ENCODE measurements at regions not wholly inside any gene's neighbourhood (a gene's known extent, or its start where the extent isn't known, plus 50 kb on each side); places are given as distances from the start of the nearest gene placed in this dataset.

DNA sequence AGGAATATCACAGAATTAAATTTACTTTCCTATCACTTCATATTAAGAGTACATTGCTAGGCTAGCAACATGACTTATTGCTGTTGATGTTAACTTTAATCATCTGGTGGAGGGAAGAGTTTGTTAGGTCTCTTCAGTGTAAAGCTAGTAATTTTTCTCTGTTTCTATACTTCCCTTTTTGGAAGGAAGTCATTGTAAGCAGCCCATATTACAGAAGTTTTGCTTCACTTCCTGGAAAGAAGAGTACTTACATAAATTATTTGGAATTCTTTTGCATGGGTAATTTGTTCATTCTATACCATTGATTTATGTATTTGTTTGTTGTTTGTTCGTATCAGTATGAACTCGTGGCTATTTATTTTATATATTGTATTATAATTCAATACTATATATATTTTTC lies 405.2 kb downstream of the RFPL4B start:
- DNase-seq (ENCODE audit: low spot score) (no peak), ATAC-seq (no peak)

DNA sequence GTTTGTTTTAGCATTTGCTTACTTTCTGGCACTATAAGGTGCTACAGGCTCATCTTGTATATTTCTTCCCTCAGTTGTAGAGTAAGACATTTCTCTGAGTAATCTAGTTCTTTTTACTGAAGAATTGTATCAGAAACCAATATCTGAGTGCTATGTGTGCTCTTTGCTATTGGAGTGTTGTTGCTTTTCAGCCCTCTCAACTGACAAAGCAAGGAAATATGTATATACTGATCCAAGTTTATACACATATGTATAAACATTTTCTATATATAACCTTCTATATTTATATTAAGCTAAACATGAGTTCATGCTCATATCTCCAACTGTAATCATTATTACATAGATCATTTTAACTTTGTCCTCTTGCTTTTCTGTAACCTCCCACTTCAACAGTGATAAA lies 405.7 kb downstream of the RFPL4B start:
- no peak for DNase-seq (ENCODE audit: low spot score)
- ATAC-seq: no peak
- intact Hi-C loops (cut with DNase I): no loop called here

More for the DNA sequence above, 405.2 kb downstream of the RFPL4B start:
- intact Hi-C loops (cut with DNase I): no loop called here

DNA sequence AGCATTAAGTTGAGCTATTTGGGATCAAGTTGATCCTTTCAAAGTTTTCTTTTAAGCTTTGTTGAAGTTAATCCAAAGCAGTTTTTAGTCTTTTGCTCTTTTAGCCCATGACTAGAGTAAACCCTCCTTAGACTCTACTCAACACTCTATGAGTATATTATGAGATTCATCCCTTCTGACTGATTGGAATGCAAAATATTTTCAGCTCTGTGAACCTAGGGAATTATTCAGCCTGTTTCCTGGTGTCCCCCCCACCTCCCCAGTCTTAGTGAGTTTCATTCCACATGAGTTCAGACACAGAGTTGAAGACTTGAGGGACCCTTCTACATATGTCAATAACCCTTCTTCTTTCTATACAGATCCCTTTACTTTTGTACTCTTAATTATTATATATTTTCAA lies 413.7 kb downstream of the RFPL4B start:
- DNase-seq (ENCODE audit: low spot score): no peak
- intact Hi-C loops (cut with DNase I): no loop called here
- no peak for ATAC-seq

DNA sequence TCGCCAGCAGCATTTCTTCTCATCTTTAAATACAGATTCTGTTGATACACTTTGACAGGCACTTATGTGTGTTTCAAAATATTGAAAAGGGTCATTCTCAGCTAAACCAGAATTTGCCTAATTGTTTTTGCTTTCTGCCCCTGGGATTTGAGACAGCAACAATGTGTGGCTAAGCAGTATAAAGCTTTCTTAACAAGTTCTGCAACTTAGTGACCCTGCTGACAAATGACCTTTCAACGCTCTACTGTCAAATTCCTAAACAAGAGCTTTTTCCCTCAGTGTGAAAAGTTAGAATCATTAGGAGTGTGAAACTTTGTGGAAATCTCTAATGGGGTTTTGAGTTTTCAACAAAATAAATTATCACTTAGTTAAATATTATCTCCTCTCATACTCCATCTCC lies 414.6 kb downstream of the RFPL4B start:
- ATAC-seq (no peak), DNase-seq (ENCODE audit: low spot score) (no peak)
- intact Hi-C loops (cut with DNase I): no loop called here

DNA sequence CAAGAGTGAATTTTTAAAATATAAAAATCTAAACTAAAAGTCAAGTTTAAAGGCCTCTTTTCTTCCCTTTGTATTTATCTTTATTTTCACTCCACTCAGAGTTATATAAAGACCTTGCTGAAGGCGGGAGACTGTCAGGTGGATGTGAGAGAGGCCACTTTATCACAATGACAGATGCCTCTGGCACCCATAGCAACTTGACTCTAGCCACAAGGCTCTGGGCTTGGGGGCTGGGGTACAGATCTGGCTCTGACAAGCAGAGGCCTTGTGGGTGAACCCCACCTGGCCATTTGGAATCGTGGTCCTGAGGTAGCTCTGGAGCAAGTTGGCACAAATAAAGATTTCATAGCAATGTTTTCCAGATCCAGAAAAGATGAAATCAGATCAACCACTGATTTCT lies 417.2 kb downstream of the RFPL4B start:
- DNase-seq (ENCODE audit: low spot score): no peak
- no peak for ATAC-seq
- intact Hi-C loops (cut with DNase I): no loop called here

DNA sequence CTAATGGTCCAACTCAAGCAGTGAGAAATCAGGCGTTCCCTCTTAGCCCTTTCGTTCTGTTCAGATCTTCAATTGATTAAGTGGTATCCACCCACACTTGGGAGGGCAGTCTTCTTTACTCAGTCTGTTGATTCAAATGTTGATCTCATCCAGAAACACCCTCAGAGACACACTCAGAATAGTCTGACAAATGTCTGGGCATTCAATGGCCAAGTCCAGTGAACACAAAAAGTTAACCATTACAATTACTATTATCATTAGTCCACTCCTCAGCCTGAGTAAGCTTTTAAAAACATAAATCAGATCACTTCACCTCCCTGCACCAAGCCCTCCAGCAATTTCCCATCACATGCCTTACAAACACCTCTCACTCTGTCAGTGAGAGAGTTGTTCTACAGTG lies 423.2 kb downstream of the RFPL4B start:
- intact Hi-C loops (cut with DNase I): no loop called here
- DNase-seq (ENCODE audit: low spot score) (no peak), ATAC-seq (no peak)

DNA sequence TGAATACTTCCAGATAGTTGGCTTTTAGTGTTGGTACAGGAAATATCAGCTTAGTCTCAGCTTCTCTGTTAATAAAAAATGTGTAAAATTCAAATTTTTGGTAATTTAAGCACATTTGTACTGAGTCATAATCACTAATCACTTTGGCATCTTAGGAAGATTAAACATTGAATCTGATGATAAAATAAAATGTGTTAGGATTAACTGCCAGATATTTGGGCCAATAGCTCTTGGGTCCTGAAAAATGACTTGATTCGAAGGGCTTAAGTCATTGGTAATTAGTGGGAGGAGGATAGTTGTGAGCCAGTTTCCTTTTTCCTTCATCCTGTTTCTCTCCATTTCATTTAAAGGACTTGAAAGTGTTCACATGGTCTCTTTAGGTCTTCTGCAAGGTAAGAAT lies 426.1 kb downstream of the RFPL4B start:
- DNase-seq (ENCODE audit: low spot score): no peak
- ATAC-seq: no peak
- intact Hi-C loops (cut with DNase I): no loop called here

DNA sequence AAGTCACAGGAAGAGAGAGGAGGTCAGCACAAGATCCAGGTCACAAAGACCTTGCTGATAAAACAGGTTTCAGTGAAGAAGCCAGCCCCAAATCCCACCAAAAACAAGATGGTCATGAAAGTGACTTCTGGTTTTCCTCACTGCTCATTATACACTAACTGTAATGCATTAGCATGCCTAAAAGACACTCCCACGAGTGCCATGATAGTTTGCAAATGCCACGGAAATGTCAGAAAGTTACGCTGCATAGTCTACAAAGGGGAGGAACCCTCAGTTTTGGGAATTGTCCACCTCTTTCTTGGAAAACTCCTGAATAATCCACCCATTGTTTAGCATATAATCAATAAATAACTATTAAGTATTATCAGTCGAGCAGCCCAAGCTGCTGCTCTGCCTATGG lies 427.2 kb downstream of the RFPL4B start:
- intact Hi-C loops (cut with DNase I): no loop called here
- no peak for DNase-seq (ENCODE audit: low spot score)
- no peak for ATAC-seq

DNA sequence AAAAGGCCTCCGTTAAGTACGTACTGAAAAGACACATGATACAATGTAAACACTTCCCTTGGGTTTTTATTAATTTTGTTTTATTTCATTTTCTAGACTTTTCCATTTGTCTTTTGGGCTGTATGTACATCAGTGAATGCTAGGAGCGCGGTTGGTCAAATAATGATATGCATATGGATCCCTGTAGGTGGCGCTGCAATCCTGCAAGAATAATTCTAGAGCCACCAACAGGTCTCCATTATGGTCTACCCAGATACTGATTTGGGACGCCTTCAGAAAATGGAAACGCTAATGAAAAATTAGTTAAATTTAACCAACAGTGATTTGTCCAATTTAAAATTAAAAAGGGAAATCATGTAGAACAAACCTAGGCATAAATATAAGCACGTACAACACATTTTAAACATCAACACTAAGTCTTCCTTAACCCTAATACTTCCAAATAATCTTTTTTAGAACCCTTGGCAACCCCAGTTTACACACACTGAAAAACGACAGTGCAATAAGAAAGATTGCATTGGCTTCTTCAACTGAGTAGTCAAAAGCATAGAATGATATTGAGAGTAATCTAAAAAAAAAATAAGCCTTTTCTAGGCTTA lies 433.5 kb downstream of the RFPL4B start:
- ATAC-seq (peak; percentile 94), DNase-seq (ENCODE audit: low spot score) (peak; percentile 87)
- intact Hi-C loops (cut with DNase I): no loop called here

DNA sequence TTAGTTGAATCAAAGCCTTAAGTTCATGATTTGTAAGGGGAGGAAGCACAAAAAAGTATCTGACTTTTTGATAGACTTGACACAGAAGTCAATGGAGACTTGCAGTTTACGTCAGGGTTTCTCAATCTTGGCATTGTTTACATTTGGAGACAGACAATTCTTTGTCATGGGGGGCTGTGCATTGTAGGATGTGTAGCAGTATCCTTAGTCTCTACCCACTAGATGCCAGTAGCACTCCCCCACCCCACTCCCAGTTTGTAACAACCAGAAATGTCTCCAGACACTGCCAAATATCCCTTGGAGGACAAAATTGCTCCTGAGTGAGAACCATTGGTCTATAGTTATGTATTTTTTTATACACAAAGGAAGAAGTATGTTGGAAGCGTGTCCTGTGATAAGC lies 434.1 kb downstream of the RFPL4B start:
- intact Hi-C loops (cut with DNase I): no loop called here
- ATAC-seq (peak; percentile 64), DNase-seq (ENCODE audit: low spot score) (no peak)

DNA sequence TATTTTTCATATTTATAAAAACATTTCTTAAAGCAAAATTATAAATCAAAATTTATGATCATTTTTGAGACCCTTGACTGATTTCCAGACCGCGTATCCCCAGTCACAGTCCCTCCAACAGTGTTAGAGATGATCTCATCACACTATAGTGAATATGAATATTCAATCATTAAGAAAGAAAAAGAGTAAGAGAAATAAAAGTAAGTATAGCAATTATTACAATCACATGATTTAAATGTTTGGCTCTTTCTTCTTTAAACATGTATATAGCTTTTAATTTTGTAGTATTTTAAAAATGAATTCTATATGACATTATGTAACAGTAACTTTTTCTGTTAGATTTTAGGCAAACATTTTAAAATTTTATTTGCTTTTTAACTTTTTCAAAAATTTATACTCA lies 438.3 kb downstream of the RFPL4B start:
- no peak for ATAC-seq
- no peak for DNase-seq (ENCODE audit: low spot score)
- intact Hi-C loops (cut with DNase I): no loop called here

DNA sequence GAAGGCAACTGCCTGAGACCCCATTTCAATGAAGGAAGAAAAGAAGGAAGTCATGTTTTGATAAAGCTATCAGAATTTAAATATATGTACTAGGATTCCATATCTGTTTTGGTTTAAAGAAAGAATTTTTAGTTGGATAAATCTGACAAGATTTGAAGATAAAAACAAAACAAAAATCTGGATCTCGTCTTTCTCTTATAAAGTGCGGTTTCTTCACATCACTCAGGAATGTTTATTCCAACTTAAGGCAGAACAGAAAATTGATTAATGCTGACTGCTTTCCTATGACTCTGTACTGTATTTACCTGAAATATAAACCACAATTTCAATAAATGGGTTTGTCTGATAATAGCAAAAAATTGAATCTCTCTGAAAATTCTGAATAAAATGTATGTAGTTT lies 439.7 kb downstream of the RFPL4B start:
- DNase-seq (ENCODE audit: low spot score) (no peak), ATAC-seq (no peak)
- intact Hi-C loops (cut with DNase I): no loop called here

DNA sequence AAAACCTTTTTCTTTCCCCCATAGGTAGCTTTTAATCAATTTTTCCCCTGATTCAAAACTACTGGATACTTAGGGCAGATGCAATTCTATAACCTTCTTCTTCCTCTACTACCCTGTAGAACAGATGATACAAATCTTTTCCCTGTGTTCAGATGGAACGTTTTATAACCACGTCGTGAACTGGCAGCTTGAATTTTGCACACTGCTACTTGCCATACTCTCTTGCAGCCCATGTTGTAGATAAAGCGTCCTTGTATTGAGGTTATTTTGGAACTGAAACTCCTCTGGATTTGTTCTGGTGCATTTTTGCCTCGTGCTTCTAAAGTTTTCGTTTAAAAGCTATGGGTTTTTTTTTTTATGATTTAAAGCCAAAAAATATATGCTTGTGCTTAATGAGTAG lies 440.2 kb downstream of the RFPL4B start:
- ATAC-seq: no peak
- intact Hi-C loops (cut with DNase I): no loop called here

DNA sequence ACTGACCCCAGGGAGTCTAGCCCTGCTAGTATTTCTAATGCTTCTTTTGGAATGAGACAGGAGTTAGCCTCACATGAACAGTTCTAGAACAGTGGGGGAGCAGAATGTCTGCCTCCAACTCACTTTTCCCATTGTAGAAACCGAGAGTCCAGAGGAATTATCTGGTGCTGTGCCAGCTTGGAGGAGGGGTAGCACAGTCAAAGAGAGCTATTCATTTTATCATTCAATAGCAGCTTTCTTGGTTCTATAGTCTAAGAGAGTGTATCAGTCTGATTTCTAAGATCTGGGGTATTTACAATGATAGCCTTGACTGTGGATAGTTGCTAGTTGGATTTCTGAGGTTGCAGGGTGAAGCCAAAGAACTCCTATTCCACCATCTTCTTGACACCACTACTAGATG lies 448.2 kb downstream of the RFPL4B start:
- no peak for ATAC-seq
- intact Hi-C loops (cut with DNase I): no loop called here
- DNase-seq (ENCODE audit: low spot score): no peak

More for the DNA sequence above, 440.2 kb downstream of the RFPL4B start:
- no peak for DNase-seq (ENCODE audit: low spot score)

DNA sequence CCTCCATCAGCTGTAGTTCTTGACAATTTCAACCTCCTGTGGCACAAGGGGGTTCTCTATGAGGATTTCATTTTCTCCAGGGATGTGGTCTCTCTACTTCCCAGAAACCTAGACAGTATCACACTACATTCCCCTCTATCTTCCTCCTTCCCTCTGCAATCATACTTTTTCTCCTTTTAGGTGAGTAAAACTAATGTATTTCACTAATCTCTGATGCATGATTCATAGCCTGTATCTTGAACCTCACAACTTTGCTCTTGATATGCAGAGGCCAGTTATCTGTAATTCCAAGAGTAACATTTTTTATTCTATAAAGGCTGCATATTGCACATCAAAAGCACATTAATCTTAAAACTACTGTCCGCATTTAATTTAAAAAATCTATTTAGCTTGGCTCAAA lies 449.6 kb downstream of the RFPL4B start:
- ATAC-seq: no peak
- DNase-seq (ENCODE audit: low spot score): no peak
- intact Hi-C loops (cut with DNase I): no loop called here

DNA sequence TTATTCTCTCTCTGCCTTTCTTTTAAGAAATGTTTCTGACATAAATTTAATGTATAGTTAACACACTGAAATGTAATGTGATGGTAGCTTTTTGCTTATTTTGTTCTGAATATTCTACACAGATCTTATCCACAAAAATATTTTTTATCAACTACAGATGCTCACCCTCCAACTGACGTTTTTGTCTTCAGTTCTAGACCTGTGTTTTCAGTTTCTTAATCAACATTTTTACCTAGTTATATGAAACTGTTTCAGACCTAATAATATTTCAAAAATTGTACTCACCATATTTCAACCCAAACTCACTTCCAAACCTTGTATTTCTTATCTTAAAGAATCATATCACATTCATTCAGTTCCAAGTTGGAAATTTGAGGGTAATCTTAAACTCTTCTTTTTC lies 452.8 kb downstream of the RFPL4B start:
- intact Hi-C loops (cut with DNase I): no loop called here
- ATAC-seq (no peak), DNase-seq (ENCODE audit: low spot score) (no peak)

DNA sequence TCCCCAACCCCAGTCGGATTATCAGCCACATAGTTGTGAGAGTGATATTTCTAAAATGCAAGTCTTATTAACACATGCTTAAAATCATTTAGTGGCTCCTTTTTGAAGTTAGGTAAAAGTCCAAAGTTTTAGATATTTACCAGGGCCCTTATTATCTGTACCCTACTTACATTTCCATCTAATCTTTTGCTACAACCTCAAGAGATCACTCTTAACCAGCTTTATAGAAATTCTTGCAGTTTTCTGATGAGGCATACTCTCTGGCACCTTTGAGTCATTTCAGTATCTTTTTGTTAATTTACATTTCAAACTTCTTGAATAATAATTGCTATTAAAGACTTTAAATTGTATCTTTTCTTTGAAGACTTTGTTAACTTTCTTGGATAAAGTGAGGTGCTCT lies 453.3 kb downstream of the RFPL4B start:
- no peak for DNase-seq (ENCODE audit: low spot score)
- no peak for ATAC-seq
- intact Hi-C loops (cut with DNase I): no loop called here

DNA sequence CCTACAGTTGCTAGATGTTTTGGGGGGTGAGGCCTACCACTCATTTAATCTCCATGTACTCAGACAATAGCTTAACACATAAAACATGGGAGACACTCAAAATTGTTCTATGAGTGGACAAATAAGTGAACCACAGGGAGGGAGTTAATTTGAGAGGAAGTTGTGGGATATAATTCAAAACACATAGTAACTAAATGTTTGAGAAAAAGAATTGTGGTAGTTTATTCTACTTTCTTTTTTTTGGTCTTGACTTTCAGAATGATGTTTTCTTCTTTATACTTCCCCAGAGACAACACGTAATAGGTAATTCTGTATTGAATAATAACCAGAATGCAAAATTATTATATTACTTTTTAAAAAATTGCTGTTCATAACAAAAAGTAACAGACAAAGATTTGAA lies 453.8 kb downstream of the RFPL4B start:
- no peak for ATAC-seq
- intact Hi-C loops (cut with DNase I): no loop called here
- DNase-seq (ENCODE audit: low spot score): no peak

DNA sequence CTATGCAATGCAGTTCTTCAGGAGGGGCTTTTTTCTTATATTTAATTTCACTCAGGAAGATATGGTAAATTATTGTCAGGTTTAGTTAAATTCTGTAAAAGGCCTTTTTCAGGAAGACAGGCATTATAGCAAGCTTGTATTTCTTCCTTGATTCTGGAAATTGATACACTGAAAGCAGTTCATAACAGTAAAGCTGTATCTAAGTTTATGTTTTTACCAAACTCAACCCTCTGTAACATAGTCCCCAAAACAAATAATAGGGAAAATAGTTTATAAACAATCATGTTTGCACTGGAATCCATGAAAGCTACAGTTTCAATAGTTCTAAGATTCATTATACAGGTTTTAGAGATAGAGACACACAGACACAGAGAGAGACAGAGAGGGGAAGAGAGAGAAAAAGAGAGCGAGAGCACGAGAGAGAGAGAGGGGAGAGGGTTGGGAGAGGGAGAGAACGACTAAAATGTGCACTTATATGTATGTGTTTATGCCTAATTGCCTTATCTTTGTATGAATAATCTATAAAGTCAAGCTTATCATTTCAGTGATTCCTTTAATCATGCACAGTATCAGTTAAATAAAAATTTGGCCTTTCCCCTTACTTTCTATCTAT lies 454.4 kb downstream of the RFPL4B start:
- DNase-seq (ENCODE audit: low spot score) (no peak), ATAC-seq (no peak)
- intact Hi-C loops (cut with DNase I): no loop called here

DNA sequence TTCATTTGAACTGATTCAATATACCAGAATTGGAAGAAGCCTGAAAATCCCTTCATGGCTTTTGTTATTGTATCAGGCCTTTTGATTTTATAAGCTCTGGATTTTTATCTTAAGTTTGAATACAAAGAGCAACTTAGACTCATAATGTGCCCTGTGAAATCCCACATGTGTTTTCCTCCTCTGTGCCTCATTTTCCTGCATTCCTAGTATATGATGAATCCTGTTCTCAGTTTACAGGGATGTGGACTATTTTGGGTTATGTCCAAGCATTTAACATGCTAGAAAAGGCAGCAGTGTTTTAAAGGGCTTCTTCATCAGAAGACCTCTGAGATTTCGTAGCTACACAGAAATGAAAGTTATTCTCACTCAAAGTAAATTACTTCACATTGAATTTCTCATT lies 455.0 kb downstream of the RFPL4B start:
- DNase-seq (ENCODE audit: low spot score): no peak
- intact Hi-C loops (cut with DNase I): no loop called here
- ATAC-seq: peak; percentile 42

DNA sequence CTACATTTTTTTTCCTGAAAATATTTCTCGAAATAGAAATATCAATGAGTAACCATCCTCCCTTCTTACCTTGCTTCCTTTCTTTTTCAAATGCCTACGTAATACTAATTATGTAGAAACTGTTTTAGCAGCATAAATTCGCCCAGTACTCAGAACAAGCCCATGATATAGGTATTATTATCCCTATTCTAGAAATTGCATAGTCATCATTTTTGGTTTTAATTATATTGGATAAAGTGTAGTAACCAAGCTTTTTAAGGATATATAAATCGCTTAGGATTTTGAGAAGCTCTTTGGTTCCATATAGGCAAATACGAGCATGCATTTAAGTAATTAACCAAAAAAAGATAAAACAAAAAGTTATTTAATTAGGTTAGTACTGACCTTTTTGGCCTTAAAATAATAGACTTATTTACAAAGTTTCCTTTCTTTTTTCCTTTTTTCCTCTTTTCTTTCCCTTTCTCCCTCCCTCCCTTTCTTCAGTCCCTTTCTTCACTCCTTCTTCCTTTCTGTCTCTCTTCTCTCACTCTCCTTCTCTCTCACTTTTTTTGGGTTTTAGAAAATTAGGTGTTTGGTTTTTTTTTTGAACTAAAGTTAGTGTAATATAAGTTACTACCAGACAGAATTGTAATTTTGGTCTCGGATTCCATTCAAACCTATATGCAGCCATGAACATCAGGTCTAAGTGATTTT lies 457.7 kb downstream of the RFPL4B start:
- intact Hi-C loops (cut with DNase I): no loop called here
- DNase-seq (ENCODE audit: low spot score): no peak

More for the DNA sequence above, 457.7 kb downstream of the RFPL4B start:
- ATAC-seq: no peak
